GM10248 (cell line): ENCODE measurements at regions not wholly inside any gene's neighbourhood (a gene's known extent, or its start where the extent isn't known, plus 50 kb on each side); places are given as distances from the start of the nearest gene placed in this dataset.

ENCODE experiments used
- CTCF ChIA-PET: fragments of 300-600 bp; sonication (Branson Sonifier 250); formaldehyde crosslinking; extraction: SDS; loops from one replicate; lab custom pipeline; 2021; ENCODE audit warnings: antibody characterized with exemption; lab: Yijun Ruan, JAX
- POLR2A ChIA-PET: fragments of 350-650 bp; sonication (Branson Sonifier 250); formaldehyde crosslinking; extraction: SDS; loops from one replicate; lab custom pipeline; 2020; ENCODE audit warnings: antibody characterized with exemption; lab: Yijun Ruan, JAX
- DNase-seq: peaks from one replicate; pipeline ENCODE4 v3.0.0; 2012; ENCODE audit errors: extremely low spot score
- TF ChIP-seq, protein P1 (sequence below): IDR thresholded peaks from 2 replicates; pipeline ENCODE4 v1.5.1; 2012; ENCODE audit warnings: mild to moderate bottlenecking, low read depth; ENCODE audit errors: extremely low read depth, missing control alignments, control extremely low read depth

GRCh38 chr9:78397454-78397853 is 100.5 kb downstream of the PSAT1 start:
- TF ChIP-seq, protein P1, sequence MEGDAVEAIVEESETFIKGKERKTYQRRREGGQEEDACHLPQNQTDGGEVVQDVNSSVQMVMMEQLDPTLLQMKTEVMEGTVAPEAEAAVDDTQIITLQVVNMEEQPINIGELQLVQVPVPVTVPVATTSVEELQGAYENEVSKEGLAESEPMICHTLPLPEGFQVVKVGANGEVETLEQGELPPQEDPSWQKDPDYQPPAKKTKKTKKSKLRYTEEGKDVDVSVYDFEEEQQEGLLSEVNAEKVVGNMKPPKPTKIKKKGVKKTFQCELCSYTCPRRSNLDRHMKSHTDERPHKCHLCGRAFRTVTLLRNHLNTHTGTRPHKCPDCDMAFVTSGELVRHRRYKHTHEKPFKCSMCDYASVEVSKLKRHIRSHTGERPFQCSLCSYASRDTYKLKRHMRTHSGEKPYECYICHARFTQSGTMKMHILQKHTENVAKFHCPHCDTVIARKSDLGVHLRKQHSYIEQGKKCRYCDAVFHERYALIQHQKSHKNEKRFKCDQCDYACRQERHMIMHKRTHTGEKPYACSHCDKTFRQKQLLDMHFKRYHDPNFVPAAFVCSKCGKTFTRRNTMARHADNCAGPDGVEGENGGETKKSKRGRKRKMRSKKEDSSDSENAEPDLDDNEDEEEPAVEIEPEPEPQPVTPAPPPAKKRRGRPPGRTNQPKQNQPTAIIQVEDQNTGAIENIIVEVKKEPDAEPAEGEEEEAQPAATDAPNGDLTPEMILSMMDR, result no peak
- DNase-seq, result no peak
- ChIA-PET POLR2A (no interaction called here), CTCF (interaction anchor here (2.2 kb wide), 1 partner anchor 10 kb away, joined by 5 read pairs; no protein-coding TSS in a partner anchor)

GRCh38 chr9:78399153-78399552 is 102.2 kb downstream of the PSAT1 start:
- POLR2A ChIA-PET, result interaction anchor here (0.7 kb wide), 1 partner anchor 275 kb away, joined by 13 read pairs; no protein-coding TSS in a partner anchor
- CTCF ChIA-PET, result no interaction called here
- TF ChIP-seq, protein P1, result no peak
- no peak for DNase-seq

DNA sequence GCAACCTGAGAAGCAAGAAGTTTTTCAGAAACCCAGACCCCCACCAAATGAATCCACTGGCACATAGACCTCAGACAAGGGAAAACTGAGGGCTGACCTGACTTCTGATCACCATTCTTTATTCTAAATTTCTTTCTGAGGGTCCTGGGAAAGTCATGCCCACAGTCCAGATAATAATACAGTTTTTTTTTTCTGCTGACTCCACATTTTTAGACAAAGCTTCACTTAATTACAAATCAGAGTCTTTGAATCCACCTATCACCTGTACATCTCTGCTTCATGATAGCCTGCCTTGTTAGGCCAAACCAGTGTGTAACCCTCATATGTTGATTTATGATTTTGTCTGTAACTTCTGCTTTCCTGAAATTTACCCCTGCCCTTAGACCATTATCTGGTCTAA is 103.6 kb downstream of the PSAT1 start:
- ChIA-PET POLR2A (no interaction called here), CTCF (no interaction called here)
- TF ChIP-seq, protein P1, result no peak
- no peak for DNase-seq

DNA sequence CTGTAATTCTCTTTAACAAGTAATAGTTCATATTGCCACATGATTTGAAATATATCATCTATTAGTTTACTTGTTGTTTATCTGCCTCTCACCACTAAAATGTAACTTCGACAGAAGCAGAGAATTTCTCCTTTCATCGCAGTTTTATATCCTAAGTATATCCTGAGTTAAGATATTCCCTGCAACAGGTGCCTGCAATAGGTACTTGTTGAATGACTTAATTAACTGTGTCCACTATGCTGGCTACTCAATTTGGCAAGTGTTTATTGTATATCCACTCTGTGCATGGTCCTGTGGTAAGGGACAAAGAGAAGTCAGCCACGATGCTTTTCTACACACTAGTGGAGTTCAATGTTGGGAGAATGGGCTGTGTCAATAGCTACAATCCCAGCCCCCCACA is 108.5 kb downstream of the PSAT1 start:
- DNase-seq, result no peak
- CTCF ChIA-PET, result interaction anchor here (1.5 kb wide), 1 partner anchor 34 kb away, joined by 5 read pairs; no protein-coding TSS in a partner anchor
- TF ChIP-seq, protein P1, result no peak
- POLR2A ChIA-PET, result no interaction called here

DNA sequence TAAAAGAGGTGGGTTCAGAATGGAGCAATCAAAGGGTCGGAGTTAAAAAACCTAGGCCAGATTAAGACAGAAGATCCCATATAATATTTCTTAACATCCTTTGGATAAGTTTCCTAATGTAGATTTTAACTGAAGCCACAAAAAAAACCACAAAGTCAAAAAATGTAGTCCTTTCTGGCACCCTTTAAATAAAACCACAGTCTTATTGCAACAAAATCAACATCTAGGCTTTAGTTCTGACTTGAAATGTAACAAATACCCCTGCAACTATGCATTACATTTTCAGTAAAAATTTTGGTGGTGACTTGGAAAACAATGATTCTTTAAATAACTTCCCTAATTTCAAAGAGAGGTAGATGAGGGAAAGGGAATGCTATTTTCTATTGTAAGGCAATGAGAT is 109.2 kb downstream of the PSAT1 start:
- POLR2A ChIA-PET, result no interaction called here

GRCh38 chr9:78406933-78407332 is 110.0 kb downstream of the PSAT1 start:
- DNase-seq, result no peak
- ChIA-PET CTCF (interaction anchor here (1.5 kb wide), 1 partner anchor 33 kb away, joined by 5 read pairs; no protein-coding TSS in a partner anchor), POLR2A (no interaction called here)
- TF ChIP-seq, protein P1, result no peak

More for the DNA sequence above, 109.2 kb downstream of the PSAT1 start:
- CTCF ChIA-PET, result interaction anchor here (1.5 kb wide), 1 partner anchor 33 kb away, joined by 5 read pairs; no protein-coding TSS in a partner anchor
- no peak for DNase-seq
- TF ChIP-seq, protein P1, result no peak
